ENCODE measurements at regions not wholly inside any gene's neighbourhood (a gene's known extent, or its start where the extent isn't known, plus 50 kb on each side); places are given as distances from the start of the nearest gene placed in this dataset.

- H3K27me3 ChIP-seq (ENCODE audit: control insufficient read depth, low read length) = no peaks in the 10 kb centered on the region
- H3K36me3 ChIP-seq (ENCODE audit: control insufficient read depth, low read length) = no peaks in the 10 kb centered on the region
- H3K4me2 ChIP-seq (ENCODE audit: low read length) = no peak overlapping the region
- no peaks in the 10 kb centered on the region for H3K79me2 ChIP-seq (ENCODE audit: control insufficient read depth, low read length)
- no peaks in the 10 kb centered on the region for H3K9me2 ChIP-seq (replicated peaks; ENCODE audit: control insufficient read depth, low read length)
- H3K27ac ChIP-seq (ENCODE audit: low read depth, low read length) = no peak overlapping the region
- no peak overlapping the region for H3K4me3 ChIP-seq (ENCODE audit: low read length)
- no peaks in the 10 kb centered on the region for H3F3A ChIP-seq (ENCODE audit: control insufficient read depth, insufficient read depth)
- TF ChIP-seq CTCF (IDR thresholded peaks at IDR 0.05; ENCODE audit: low read depth, low read length, poor library complexity, severe bottlenecking) (no peak), EZH2phosphoT487 (IDR thresholded peaks at IDR 0.05; ENCODE audit: borderline replicate concordance, low read length) (no peak)
- H4K20me1 ChIP-seq (ENCODE audit: control insufficient read depth, insufficient read depth, low read depth, low read length) = no peaks in the 10 kb centered on the region
- H3K9me3 ChIP-seq (ENCODE audit: control insufficient read depth, insufficient read depth, low read length) = no peaks in the 10 kb centered on the region
- H3K4me1 ChIP-seq (ENCODE audit: control insufficient read depth, low read length) = no peaks in the 10 kb centered on the region
These were observed 239.8 kb upstream of the THBS1 start for GRCh38 chr15:39340903-39341645.

GRCh38 chr15:39344662-39345141 is 236.2 kb upstream of the THBS1 start:
- Histone ChIP-seq H3K27ac (ENCODE audit: low read depth, low read length) (no peak overlapping the region), H3K9me2 (replicated peaks; ENCODE audit: control insufficient read depth, low read length) (no peaks in the 10 kb centered on the region), H3K79me2 (ENCODE audit: control insufficient read depth, low read length) (no peaks in the 10 kb centered on the region), H3K27me3 (ENCODE audit: control insufficient read depth, low read length) (no peaks in the 10 kb centered on the region), H3K9me3 (ENCODE audit: control insufficient read depth, insufficient read depth, low read length) (no peaks in the 10 kb centered on the region), H4K20me1 (ENCODE audit: control insufficient read depth, insufficient read depth, low read depth, low read length) (no peaks in the 10 kb centered on the region), H3F3A (ENCODE audit: control insufficient read depth, insufficient read depth) (no peaks in the 10 kb centered on the region), H3K4me2 (ENCODE audit: low read length) (no peak overlapping the region), H3K4me1 (ENCODE audit: control insufficient read depth, low read length) (no peaks in the 10 kb centered on the region), H3K36me3 (ENCODE audit: control insufficient read depth, low read length) (no peaks in the 10 kb centered on the region), H3K4me3 (ENCODE audit: low read length) (no peak overlapping the region)
- no peak for TF ChIP-seq EZH2phosphoT487 (IDR thresholded peaks at IDR 0.05; ENCODE audit: borderline replicate concordance, low read length)
- no peak for TF ChIP-seq CTCF (IDR thresholded peaks at IDR 0.05; ENCODE audit: low read depth, low read length, poor library complexity, severe bottlenecking)

- H3K4me2 ChIP-seq (ENCODE audit: low read length) = no peak overlapping the region
- H3K9me2 ChIP-seq (replicated peaks; ENCODE audit: control insufficient read depth, low read length) = no peaks in the 10 kb centered on the region
- H3K4me3 ChIP-seq (ENCODE audit: low read length) = no peak overlapping the region
- no peak for TF ChIP-seq CTCF (IDR thresholded peaks at IDR 0.05; ENCODE audit: low read depth, low read length, poor library complexity, severe bottlenecking)
- no peaks in the 10 kb centered on the region for H3F3A ChIP-seq (ENCODE audit: control insufficient read depth, insufficient read depth)
- H4K20me1 ChIP-seq (ENCODE audit: control insufficient read depth, insufficient read depth, low read depth, low read length) = no peaks in the 10 kb centered on the region
- H3K36me3 ChIP-seq (ENCODE audit: control insufficient read depth, low read length) = no peaks in the 10 kb centered on the region
- H3K9me3 ChIP-seq (ENCODE audit: control insufficient read depth, insufficient read depth, low read length) = no peaks in the 10 kb centered on the region
- H3K27me3 ChIP-seq (ENCODE audit: control insufficient read depth, low read length) = no peaks in the 10 kb centered on the region
- H3K4me1 ChIP-seq (ENCODE audit: control insufficient read depth, low read length) = no peaks in the 10 kb centered on the region
- no peaks in the 10 kb centered on the region for H3K79me2 ChIP-seq (ENCODE audit: control insufficient read depth, low read length)
- no peak overlapping the region for H3K27ac ChIP-seq (ENCODE audit: low read depth, low read length)
These were observed 235.7 kb upstream of the THBS1 start for GRCh38 chr15:39345176-39345575.
